Right lobe of liver (tissue), 6 donors: ENCODE measurements at regions not wholly inside any gene's neighbourhood (a gene's known extent, or its start where the extent isn't known, plus 50 kb on each side); places are given as distances from the start of the nearest gene placed in this dataset.

Experiments used
- ATAC-seq, 4 donors: fragments of 200-7000 bp; cut with Tn5 transposase; one replicate each; pipeline ENCODE4 v1.9.1; 2020; ENCODE audit warnings: mild to moderate bottlenecking in 4 of 4, moderate library complexity in 4 of 4
- DNase-seq, 3 donors: peaks; one replicate each; pipeline ENCODE4 v3.0.0-alpha.2; 2020
- H3K27ac ChIP-seq, 3 donors: fragments of 200-600 bp; one replicate each; pipeline ENCODE4 v1.8.0; 2022
- H3K27me3 ChIP-seq, 2 donors: fragments of 200-600 bp; one replicate each; pipeline ENCODE4 v1.8.0; 2022
- H3K36me3 ChIP-seq, 4 donors: fragments of 200-600 bp; sonication (generic) in 1 of 4; one replicate each; pipeline versions ENCODE4 v1.5.1 to v1.8.0; 2017 to 2022; ENCODE audit warnings: control low read depth in 1 of 4
- H3K4me1 ChIP-seq, 4 donors: fragments of 200-600 bp; sonication (generic) in 1 of 4; one replicate each; pipeline versions ENCODE4 v1.5.1 to v1.8.0; 2017 to 2022; ENCODE audit warnings: control low read depth in 1 of 4
- H3K4me3 ChIP-seq, 3 donors: fragments of 200-600 bp; one replicate each; pipeline ENCODE4 v1.8.0; 2022
- H3K9me3 ChIP-seq, 4 donors: fragments of 200-600 bp; sonication (generic) in 1 of 4; one replicate each; pipeline versions ENCODE4 v1.5.1 to v1.8.0; 2017 to 2022; ENCODE audit warnings: control low read depth in 1 of 4
- POLR2A ChIP-seq: fragments of 450-650 bp; IDR thresholded peaks from one replicate; pipeline ENCODE4 v1.6.1; 2017; ENCODE audit warnings: antibody characterized with exemption, mild to moderate bottlenecking
- WGBS: methylation state at CpG from one replicate; pipeline ENCODE4 v1.1.6; 2018; ENCODE audit warnings: low coverage, low lambda C conversion rate; ENCODE audit not compliant: insufficient coverage; ENCODE audit errors: missing lambda C conversion rate; 5-methylcytosine and 5-hydroxymethylcytosine counted together
- intact Hi-C, 2 donors: fragments of 100-400 bp; cut with DNase I; formaldehyde crosslinking; loops; one replicate each; pipeline versions ENCODE4 v1.11.2 to v1.14.1; 2022
- TF ChIP-seq, protein P1 (sequence below), 4 donors: fragments of 200-600 bp in 3 of 4; fragments of 450-650 bp in 1 of 4; IDR thresholded peaks; one replicate each; pipeline versions ENCODE4 v1.5.1 to v1.8.0; 2016 to 2022; ENCODE audit warnings: antibody characterized with exemption in 4 of 4, mild to moderate bottlenecking in 2 of 4
- donor health status: DM: no; HTN: yes; CAD: no.
- donor health status: DM: no; HTN: no; CAD: no.
- donor health status: DM: no; HTN: no; CAD: no.
- donor health status: DM: no; HTN: yes; CAD: no.
- donor health status: DM: no; HTN: yes; CAD: no.

DNA sequence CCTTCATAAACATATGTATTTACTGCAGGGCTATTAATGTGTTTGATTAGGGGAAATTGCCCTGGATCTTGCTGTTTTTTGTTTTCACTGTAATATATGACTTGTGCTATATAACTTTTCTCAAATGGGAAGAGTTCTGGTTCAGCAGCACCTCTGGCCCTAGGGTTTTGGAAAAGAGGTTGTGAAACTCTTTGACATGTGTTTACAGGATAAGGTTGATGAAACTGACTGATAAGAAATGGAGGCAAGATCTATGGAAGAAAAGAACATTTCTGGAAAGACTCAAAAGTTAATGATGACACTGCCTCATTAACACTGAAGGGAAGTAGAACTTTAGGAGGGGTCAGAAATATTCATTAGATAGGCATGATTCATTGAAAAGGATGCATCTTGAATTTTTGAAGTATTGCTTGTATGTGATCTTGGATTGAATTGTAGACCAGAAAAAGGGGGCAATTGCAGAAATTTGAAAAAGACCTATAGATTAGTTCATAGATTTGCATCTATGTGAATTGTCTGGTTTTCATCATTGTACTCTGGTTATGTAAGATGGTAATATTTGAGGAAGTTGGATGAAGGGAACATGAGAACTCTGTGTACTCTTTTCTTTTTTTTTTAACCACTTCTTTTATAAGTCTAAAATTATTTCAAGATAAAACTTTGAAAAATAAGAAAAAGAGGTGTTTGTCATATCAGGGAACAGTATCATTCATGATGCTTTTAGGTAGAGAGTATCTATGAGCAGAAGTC is 54.0 kb downstream of the UTRN start:
- peaks cover 0 to 52% (median 0%) of the 10 kb centered on the region in 4 donors for H3K4me1 ChIP-seq
- H3K9me3 ChIP-seq, result no peaks in the 10 kb centered on the region
- intact Hi-C loops, result no loop called here
- H3K4me3 ChIP-seq, result no peak overlapping the region
- no peak overlapping the region for H3K27ac ChIP-seq
- TF ChIP-seq POLR2A, result no peak
- TF ChIP-seq, protein P1, sequence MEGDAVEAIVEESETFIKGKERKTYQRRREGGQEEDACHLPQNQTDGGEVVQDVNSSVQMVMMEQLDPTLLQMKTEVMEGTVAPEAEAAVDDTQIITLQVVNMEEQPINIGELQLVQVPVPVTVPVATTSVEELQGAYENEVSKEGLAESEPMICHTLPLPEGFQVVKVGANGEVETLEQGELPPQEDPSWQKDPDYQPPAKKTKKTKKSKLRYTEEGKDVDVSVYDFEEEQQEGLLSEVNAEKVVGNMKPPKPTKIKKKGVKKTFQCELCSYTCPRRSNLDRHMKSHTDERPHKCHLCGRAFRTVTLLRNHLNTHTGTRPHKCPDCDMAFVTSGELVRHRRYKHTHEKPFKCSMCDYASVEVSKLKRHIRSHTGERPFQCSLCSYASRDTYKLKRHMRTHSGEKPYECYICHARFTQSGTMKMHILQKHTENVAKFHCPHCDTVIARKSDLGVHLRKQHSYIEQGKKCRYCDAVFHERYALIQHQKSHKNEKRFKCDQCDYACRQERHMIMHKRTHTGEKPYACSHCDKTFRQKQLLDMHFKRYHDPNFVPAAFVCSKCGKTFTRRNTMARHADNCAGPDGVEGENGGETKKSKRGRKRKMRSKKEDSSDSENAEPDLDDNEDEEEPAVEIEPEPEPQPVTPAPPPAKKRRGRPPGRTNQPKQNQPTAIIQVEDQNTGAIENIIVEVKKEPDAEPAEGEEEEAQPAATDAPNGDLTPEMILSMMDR (IDR thresholded peaks at IDR 0.05), result no peak
- no peak for ATAC-seq
- no peaks in the 10 kb centered on the region for H3K36me3 ChIP-seq
- H3K27me3 ChIP-seq, result no peaks in the 10 kb centered on the region
- no peak for DNase-seq

DNA sequence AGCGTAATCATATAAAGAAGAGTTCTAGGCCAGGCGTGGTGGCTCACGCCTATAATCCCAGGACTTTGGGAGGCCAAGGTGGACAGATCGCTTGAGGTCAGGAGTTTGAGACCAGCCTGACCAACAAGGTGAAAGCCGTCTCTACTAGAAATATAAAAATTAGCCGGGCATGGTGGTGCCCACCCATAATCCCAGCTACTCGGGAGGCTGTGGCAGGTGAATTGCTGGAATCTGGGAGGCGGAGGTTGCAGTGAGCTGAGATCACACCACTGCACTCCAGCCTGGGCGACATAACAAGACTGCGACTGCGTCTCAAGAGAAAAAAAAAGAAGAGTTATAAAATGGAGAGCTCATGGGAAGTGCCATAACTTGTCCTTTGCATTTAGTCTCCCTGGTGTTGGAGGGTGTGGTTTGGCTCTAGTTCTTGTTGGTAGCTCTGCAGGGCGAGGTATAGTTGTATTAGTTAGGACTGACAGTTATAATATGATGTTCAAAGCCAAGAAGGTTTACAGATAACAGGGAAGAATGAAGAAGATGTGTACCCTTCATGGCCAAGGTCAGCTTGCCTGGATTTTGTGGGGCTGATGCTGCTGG is 54.8 kb downstream of the UTRN start:
- H3K36me3 ChIP-seq, result no peaks in the 10 kb centered on the region
- H3K27ac ChIP-seq, result no peak overlapping the region
- ATAC-seq (no peak), DNase-seq (no peak)
- intact Hi-C loops, result no loop called here
- 98% methylated on average over 8 of the region's 12 CpGs for WGBS
- H3K4me3 ChIP-seq, result no peak overlapping the region
- peaks cover 0 to 53% (median 0%) of the 10 kb centered on the region in 4 donors for H3K4me1 ChIP-seq
- no peaks in the 10 kb centered on the region for H3K9me3 ChIP-seq
- TF ChIP-seq, protein P1 (IDR thresholded peaks at IDR 0.05), result no peak
- no peak for TF ChIP-seq POLR2A
- no peaks in the 10 kb centered on the region for H3K27me3 ChIP-seq

DNA sequence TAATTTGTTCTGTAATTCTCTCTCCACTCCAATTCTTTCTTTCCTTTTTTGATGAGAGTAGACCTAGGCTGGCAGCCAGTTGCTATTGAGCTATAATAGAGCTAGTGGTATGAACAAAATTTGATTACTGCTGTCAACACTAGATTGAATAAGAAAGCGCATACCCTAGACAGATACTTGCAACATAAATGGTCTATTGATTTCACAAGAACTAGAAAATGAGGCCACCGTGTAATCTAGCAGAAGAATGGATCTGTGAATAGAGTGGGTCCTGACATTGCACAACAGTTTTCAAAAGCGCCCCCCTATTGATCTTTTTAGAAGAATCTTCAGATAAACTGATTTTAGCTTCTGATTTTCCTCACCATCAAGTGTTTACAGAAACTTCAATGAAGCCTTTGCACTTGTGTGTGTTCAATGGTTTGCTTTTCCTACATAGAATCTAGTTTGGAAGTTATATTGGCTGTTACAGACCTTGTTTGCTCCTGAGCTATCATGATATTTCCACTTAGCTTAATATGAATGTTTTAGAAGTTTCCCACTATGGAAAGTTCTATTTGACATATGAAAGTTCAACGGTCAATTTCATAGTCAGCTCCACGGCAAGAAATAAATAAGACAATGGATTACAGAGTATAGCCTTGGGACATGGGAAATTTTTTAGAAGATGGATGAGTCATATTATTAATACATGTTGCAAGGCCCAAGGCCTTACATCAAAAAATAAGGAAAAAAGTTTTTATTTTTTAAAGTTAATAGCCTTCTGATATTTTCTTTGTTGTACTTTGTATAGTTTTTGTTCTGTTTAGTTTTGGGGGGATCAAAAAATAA is 55.6 kb downstream of the UTRN start:
- Histone ChIP-seq H3K27ac (no peak overlapping the region), H3K4me1 (peaks cover 0 to 53% (median 0%) of the 10 kb centered on the region in 4 donors), H3K4me3 (no peak overlapping the region), H3K9me3 (no peaks in the 10 kb centered on the region), H3K27me3 (no peaks in the 10 kb centered on the region), H3K36me3 (no peaks in the 10 kb centered on the region)
- ATAC-seq (peak in 2 of 4 donors; percentile 14 to 37), DNase-seq (no peak)
- intact Hi-C loops, result no loop called here
- WGBS, result 27% methylated on average over 5 of the region's 5 CpGs
- TF ChIP-seq, protein P1 (IDR thresholded peaks at IDR 0.05), result no peak
- TF ChIP-seq POLR2A, result no peak

DNA sequence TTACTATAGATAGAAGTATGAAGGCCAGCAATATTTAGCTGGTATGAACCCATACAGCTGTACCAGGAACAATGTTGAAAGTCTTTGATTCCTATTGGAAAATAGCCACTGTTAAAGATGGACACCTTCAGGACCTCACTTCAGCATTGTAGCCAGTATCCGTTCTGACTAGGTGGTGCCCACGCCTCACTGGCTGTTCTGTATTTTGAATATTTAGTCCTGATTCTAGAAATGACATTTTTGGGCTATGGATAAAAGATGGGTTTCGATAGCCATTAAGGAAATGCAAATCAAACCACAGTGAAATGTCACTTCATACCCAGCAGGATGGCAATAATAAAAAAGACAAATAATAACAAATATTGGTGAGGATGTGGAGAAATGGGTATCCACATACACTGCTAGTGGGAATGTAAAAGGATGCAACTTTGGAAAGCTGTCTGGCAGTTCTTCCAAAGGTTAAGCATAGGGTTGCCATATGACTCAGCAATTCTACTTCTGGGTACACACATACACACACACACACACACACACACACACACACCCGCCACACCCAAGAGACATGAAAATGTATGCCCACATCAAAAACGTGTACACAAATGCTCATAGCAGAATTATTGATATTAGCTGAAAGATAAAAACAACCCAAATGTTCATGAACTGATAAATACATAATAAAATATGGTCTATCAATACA is 56.8 kb downstream of the UTRN start:
- peaks cover 0 to 53% (median 0%) of the 10 kb centered on the region in 4 donors for H3K4me1 ChIP-seq
- H3K27ac ChIP-seq, result no peak overlapping the region
- DNase-seq (no peak), ATAC-seq (peak in 3 of 4 donors; percentile 6 to 25 (median 14))
- no peaks in the 10 kb centered on the region for H3K9me3 ChIP-seq
- TF ChIP-seq POLR2A, result no peak
- TF ChIP-seq, protein P1 (IDR thresholded peaks at IDR 0.05), result no peak
- H3K27me3 ChIP-seq, result no peaks in the 10 kb centered on the region
- WGBS, result 75% methylated on average over 5 of the region's 5 CpGs
- intact Hi-C loops, result no loop called here
- H3K36me3 ChIP-seq, result no peaks in the 10 kb centered on the region
- no peak overlapping the region for H3K4me3 ChIP-seq
